Vagina (tissue), 2 donors: ENCODE measurements at regions not wholly inside any gene's neighbourhood (a gene's known extent, or its start where the extent isn't known, plus 50 kb on each side); places are given as distances from the start of the nearest gene placed in this dataset.

Experiments
- POLR2A ChIP-seq, 2 donors: fragments of 450-650 bp; IDR thresholded peaks; one replicate each; pipeline ENCODE4 v1.6.1; 2017; ENCODE audit warnings: antibody characterized with exemption in 2 of 2, mild to moderate bottlenecking in 2 of 2, moderate library complexity in 2 of 2
- POLR2AphosphoS5 ChIP-seq, 2 donors: sonication (generic); formaldehyde crosslinking; IDR thresholded peaks; one replicate each; pipeline ENCODE4 v1.9.0; 2017; ENCODE audit warnings: antibody characterized with exemption in 2 of 2, mild to moderate bottlenecking in 2 of 2, low read depth in 1 of 2; ENCODE audit not compliant: insufficient read depth in 1 of 2
- TF ChIP-seq, protein P1 (sequence below), 3 experiments: fragments of 450-650 bp in 2 of 3; fragments of 200-600 bp in 1 of 3; sonication (generic) in 1 of 3; IDR thresholded peaks; one replicate each; pipeline ENCODE4 v1.5.1; 2017 to 2019; ENCODE audit warnings: antibody characterized with exemption in 3 of 3, mild to moderate bottlenecking in 2 of 3, moderate library complexity in 2 of 3

DNA sequence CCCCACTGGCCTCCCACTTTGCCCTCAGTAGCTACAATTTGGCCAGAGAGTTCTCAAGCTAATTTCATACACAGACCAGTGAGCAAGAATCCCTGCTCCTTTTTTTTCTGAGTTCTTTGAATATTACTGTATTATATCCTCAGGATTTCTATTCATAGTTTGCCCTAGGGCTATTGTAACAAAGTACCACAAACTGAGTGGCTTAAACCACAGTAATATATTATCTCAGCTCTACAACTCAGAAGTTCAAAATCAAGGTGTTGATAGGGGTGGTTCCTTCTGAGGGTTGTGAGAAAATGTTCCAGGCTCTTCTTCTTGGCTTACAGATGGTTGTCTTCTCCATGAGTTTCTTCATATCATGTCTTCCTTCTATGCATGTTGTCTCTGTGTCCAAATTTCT, 289.4 kb upstream of the ESRRG start:
- TF ChIP-seq, protein P1, sequence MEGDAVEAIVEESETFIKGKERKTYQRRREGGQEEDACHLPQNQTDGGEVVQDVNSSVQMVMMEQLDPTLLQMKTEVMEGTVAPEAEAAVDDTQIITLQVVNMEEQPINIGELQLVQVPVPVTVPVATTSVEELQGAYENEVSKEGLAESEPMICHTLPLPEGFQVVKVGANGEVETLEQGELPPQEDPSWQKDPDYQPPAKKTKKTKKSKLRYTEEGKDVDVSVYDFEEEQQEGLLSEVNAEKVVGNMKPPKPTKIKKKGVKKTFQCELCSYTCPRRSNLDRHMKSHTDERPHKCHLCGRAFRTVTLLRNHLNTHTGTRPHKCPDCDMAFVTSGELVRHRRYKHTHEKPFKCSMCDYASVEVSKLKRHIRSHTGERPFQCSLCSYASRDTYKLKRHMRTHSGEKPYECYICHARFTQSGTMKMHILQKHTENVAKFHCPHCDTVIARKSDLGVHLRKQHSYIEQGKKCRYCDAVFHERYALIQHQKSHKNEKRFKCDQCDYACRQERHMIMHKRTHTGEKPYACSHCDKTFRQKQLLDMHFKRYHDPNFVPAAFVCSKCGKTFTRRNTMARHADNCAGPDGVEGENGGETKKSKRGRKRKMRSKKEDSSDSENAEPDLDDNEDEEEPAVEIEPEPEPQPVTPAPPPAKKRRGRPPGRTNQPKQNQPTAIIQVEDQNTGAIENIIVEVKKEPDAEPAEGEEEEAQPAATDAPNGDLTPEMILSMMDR (IDR thresholded peaks at IDR 0.05) = no peak
- TF ChIP-seq POLR2A (IDR thresholded peaks at IDR 0.05) (no peak), POLR2AphosphoS5 (IDR thresholded peaks at IDR 0.05; ENCODE audit: insufficient read depth in 1 of 2, low read depth in 1 of 2) (no peak)
